GM21576 (cell line): ENCODE measurements at regions not wholly inside any gene's neighbourhood (a gene's known extent, or its start where the extent isn't known, plus 50 kb on each side); places are given as distances from the start of the nearest gene placed in this dataset.

Source experiments
- ATAC-seq: cut with Tn5 transposase; IDR thresholded peaks from one replicate; pipeline ENCODE4 v1.9.1; 2021; ENCODE audit warnings: mild to moderate bottlenecking, moderate library complexity; ENCODE audit not compliant: unreplicated experiment

GRCh38 chr5:143870362-143870761 is 58.4 kb downstream of the HMHB1 start:
- ATAC-seq: no peak

GRCh38 chr5:143870871-143871632 is 59.1 kb downstream of the HMHB1 start:
- ATAC-seq: no peak

GRCh38 chr5:143871672-143872071 is 59.7 kb downstream of the HMHB1 start:
- no peak for ATAC-seq

- no peak for ATAC-seq
Measured at GRCh38 chr5:143874312-143874711, 62.4 kb downstream of the HMHB1 start.

- ATAC-seq: no peak
Measured at GRCh38 chr5:143877196-143877595, 65.2 kb downstream of the HMHB1 start.

GRCh38 chr5:143878430-143878829 is 66.5 kb downstream of the HMHB1 start:
- no peak for ATAC-seq

GRCh38 chr5:143879646-143880045 is 67.7 kb downstream of the HMHB1 start:
- ATAC-seq: no peak

- ATAC-seq: no peak
Measured at GRCh38 chr5:143880178-143880577, 68.2 kb downstream of the HMHB1 start.

- ATAC-seq: no peak
Measured at GRCh38 chr5:143882520-143882919, 70.6 kb downstream of the HMHB1 start.

GRCh38 chr5:143886096-143886495 is 74.1 kb downstream of the HMHB1 start:
- no peak for ATAC-seq

GRCh38 chr5:143886651-143887638 is 75.0 kb downstream of the HMHB1 start:
- ATAC-seq: no peak

- ATAC-seq: no peak
Measured at GRCh38 chr5:143887903-143888665, 76.1 kb downstream of the HMHB1 start.

- no peak for ATAC-seq
Measured at GRCh38 chr5:143888912-143889311, 77.0 kb downstream of the HMHB1 start.

- no peak for ATAC-seq
Measured at GRCh38 chr5:143889986-143890385, 78.0 kb downstream of the HMHB1 start.

- ATAC-seq: no peak
Measured at GRCh38 chr5:143890487-143890886, 78.5 kb downstream of the HMHB1 start.

GRCh38 chr5:143892271-143892670 is 80.3 kb downstream of the HMHB1 start:
- no peak for ATAC-seq

GRCh38 chr5:143892908-143893307 is 80.9 kb downstream of the HMHB1 start:
- no peak for ATAC-seq

- no peak for ATAC-seq
Measured at GRCh38 chr5:143893638-143894037, 81.7 kb downstream of the HMHB1 start.

- no peak for ATAC-seq
Measured at GRCh38 chr5:143896516-143896915, 84.6 kb downstream of the HMHB1 start.

- no peak for ATAC-seq
Measured at GRCh38 chr5:143896966-143897365, 85.0 kb downstream of the HMHB1 start.

GRCh38 chr5:143898381-143898780 is 86.4 kb downstream of the HMHB1 start:
- no peak for ATAC-seq
